AG08396 (cell line): ENCODE measurements at regions not wholly inside any gene's neighbourhood (a gene's known extent, or its start where the extent isn't known, plus 50 kb on each side); places are given as distances from the start of the nearest gene placed in this dataset.
"Not testable (repeated sequence)": the region's sequence is repeated elsewhere in the genome, so short reads cannot be mapped to it uniquely, and the experiment has no call there.

ENCODE experiments used
- DNase-seq: peaks from one replicate; pipeline ENCODE4 v3.0.0; 2012; ENCODE audit warnings: low spot score, mixed read lengths

DNA sequence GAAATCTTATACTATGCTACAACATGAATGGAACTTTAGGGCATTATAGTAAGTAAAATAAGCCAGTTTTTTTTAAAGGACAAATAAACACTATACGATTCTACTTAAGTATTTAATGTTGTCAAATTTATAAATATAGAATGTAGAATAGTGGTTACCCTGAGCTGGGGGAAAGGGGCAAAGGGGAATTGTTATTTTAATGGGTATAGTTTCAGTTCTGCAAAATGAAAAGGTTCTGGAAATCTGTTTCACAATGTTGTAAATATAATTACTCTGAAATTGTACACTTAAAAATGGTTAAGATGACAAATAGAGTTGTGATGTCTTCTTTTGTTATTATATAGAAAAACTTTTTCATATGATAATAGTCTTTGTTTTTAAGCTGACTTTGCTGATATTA is 366.3 kb downstream of the MRPL39 start:
- DNase-seq, result no peak

GRCh38 chr21:25234857-25235801 is 372.2 kb downstream of the MRPL39 start:
- no peak for DNase-seq

DNA sequence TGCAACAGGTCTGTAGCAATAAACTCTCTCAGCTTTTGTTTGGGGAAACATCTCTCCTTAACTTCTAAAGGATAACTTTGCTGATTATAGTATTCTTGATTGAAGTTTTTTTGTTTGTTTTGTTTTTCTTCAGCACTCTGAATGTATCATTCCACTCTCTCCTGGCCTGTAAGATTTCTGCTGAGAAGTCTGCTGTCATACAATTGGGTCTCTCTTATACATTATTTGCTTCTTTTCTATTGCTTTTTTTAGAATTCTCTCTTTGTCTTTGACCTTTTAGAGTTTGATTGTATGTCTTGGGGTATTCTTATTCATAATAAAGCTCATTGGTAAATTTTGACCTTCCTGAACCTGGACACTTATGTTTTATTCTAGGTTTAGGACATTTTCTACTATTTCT is 386.3 kb downstream of the MRPL39 start:
- DNase-seq, result no peak

DNA sequence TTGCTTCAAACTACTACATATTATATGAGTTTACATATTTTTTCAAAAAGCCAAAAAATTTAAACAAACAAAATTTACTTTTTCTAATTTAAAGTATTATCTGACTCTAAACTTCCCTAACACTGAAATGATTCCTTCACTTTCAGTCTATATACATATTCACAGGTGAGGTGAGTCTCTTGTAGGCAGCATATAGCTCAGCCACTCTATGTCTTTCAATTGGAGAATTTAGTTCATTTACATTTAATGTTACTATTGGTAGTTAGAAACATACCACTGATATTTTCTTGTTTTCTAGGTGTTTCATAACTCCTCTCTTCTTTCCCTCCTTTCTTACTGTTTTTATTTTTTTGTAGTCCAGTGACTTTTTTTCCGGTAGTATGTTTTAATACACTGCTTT is 387.1 kb downstream of the MRPL39 start:
- no peak for DNase-seq

DNA sequence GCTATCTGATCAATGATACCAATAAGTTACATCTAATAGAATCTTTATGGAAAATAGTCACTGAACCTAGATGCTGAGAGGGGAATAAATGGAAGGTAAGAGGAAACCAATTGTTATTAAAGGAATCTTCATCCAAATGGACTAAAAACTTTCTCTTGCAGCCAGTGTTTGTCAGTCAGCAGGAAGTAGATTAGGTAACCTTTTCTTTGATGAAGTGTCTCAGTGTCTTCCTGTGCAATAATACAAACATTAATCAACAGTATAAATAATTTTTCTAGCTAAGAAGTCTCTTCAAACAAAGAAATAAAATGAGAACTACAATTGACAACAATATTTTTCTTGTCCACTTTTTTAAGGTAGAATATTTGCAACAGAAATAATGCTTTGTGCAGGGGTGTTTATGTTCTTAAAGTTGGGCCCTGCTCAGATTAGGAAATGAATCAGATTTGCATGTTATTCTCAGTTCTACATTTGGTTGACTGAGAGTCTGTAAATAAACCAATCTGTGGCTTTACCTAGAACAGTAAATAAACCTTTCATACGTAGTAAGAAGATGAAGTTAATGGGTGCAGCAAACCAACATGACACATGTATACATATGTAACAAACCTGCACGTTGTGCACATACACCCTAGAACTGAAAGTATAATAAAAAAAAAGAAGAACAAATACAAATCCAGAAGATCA is 391.4 kb downstream of the MRPL39 start:
- no peak for DNase-seq

DNA sequence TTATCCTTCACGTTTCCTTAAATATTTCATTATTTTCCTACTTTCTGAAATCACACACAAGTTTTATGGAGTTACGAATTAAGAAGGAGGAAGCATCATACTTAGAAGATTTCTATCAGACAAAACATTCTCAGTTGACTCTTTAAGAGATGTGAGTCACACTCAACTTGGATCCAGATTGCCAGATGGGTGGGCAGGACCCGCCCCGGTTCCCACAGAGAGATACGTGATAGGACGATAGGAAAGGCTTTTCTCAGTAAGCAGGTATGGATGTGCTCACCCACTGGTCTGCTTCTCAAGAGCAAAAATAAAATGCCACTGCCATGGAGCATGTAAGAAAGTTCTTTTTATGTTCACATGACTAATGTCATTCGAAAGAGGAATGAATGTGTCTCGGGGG is 392.6 kb downstream of the MRPL39 start:
- no peak for DNase-seq

GRCh38 chr21:25199944-25200343 is 407.3 kb downstream of the MRPL39 start:
- no peak for DNase-seq

GRCh38 chr21:25191141-25191540 is 416.1 kb downstream of the MRPL39 start:
- no peak for DNase-seq

DNA sequence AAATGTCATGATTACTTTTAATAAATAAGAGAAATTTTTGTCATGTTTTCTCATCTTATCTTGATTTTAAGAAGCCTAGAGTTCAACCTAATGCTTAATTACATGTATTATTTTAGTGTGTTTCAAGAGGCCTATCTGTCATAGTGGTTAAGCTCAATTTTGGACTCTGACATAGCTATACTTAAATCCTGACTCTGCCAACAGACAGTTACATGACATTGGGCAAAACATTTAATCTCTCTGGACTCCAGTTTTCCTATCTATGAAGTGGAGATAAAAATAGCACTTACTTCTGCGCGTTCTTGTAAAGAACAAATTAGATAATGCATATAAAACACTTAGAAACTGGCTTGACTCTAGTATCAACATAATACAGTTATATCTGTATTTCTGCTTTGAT is 417.8 kb downstream of the MRPL39 start:
- DNase-seq, result no peak

DNA sequence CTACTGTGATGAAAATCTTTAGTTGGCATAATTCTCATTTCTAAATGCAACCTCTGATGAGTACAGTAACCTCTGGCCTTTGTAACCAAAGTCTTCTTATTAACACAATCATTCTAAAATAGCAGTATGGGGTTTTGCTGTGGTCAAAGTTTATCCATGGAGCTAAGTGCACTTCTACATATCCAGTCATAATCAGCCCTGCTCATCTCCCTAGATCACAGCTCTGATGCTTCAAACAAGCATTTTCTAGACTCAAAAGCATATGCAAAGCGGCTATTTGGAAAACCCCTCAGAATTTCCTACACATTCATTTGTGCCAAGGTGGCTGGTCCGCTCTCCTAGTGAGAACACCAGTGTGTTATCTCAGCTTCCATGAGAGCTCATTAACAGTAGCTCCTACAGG is 418.6 kb downstream of the MRPL39 start:
- DNase-seq, result no peak

DNA sequence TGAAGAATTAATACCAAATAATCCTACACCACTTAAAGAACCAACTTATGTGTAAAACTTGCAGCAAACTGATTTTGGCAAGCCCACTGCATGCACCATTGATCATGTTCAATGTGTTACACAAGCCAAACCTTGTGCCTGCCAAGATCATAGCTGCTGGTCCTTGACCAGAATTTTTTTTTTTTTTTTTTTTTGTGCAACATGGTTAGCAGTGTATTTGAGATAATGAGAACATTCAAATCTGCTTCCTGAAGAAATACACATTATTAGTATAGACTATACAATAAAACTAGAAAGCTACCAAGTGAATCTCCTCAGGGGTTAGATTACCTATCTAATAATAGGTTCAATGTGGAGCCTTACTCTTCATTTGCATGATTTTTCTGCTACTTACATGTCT is 421.0 kb downstream of the MRPL39 start:
- no peak for DNase-seq

DNA sequence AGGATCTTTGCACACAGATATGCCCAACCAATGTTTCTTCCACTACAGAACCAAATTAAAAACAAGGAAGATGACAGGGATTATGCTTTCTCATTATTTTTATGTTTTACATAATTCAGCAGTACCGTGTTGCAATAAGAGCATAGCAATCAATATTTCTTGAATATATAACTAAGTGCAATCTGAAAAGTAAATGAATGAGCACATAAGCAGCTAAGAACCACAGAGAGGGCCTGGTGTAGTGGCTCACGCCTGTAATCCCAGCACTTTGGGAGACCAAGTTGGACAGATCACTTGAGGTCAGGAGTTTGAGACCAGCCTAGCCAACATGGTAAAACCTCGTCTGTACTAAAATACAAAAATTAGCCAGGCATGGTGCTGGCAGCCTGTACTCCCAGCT is 423.7 kb downstream of the MRPL39 start:
- DNase-seq, result no peak

DNA sequence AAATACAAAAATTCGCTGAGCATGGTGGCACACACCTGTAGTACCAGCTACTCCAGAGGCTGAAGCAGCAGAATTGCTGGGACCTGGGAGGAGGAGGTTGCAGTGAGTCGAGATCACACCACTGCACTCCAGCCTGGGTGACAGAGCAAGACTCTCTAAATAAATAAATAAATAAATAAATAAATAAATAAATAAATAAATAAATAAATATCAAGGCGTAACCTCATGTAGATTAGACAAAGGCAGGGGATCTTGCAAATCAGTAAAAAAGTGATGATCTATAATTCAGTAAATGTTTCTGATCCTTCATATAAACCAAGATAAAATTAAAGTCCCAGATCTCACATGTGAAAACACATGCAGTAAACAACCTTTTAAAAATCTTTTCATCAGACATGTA is 425.6 kb downstream of the MRPL39 start:
- not testable (repeated sequence) for DNase-seq

DNA sequence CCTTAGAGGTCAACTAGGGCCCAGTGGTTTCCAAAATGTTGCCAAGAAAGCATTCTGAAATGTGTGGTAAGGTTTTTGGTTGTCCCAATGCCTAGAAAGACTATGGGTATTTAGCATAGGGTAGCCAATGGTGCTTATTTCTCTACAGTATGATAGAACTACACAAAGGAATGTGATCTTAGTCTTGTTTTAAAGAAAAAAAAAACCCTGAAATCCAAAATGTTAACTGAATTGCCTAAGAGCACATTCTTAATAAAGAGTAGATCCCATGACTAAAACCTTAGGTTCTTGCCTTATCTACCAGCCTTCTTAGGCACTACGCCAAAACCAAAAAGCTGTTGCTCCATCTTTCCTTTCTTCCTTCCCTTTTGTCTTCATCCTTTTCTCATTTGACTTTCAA is 428.2 kb downstream of the MRPL39 start:
- DNase-seq, result peak; percentile 3

- DNase-seq, result no peak
Observed at GRCh38 chr21:25176637-25177412, 430.5 kb downstream of the MRPL39 start.

DNA sequence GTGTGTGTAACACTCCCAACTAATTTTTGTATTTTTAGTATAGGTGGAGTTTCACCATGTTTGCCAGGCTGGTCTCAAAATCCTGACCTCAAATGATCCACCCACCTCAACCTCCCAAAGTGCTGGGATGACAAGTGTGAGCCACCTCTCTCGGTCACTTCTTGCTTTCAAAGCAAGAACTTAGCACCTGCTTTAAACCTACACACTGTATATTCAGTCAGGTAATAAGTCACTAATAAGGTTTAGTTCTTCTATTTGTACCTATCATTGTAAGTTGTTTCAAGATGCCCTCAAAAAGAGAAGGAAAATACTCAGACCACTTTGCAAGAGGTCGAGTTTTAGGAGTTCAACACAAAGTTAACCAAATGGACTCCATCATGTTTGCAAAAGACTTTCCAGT is 431.3 kb downstream of the MRPL39 start:
- DNase-seq, result no peak

GRCh38 chr21:25171438-25171837 is 435.8 kb downstream of the MRPL39 start:
- DNase-seq, result peak; percentile 3

- no peak for DNase-seq
Observed at GRCh38 chr21:25170681-25171080, 436.6 kb downstream of the MRPL39 start.

DNA sequence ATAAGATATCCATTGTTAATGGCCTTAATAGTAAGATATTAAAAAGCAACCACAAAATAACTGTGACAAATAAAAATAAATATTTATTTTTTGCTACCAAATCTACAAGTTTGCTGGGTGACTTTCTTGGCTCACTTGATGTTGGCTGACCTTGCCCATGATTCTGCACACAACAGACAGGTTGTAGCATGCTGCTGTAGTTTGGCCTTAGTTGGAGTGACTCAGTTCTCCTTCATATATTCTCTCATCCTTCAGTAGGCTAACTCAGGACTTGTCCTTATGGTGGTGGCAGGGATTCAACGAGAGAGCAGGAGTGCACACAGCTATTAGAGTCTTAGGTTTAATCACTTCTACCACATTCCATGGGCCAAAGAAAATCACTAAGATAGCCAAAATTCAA is 437.9 kb downstream of the MRPL39 start:
- no peak for DNase-seq

GRCh38 chr21:25166904-25167303 is 440.4 kb downstream of the MRPL39 start:
- not testable (repeated sequence) for DNase-seq

DNA sequence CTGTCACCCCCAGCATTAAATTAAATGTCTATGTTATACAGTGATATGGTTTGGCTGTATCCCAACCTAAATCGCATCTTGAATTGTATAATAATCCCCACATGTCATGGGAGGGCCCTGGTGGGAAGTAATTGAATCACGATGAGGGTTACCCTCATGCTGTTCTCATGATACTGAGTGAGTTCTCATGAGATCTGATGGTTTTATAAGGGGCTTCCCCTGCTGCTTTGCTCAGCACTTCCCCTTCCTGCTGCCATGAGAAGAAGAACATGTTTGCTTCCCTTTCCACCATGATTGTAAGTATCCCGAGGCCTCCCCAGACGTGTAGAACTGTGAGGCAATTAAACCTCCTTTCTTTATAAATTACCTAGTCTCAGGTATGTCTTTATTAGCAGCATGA is 445.7 kb downstream of the MRPL39 start:
- no peak for DNase-seq

DNA sequence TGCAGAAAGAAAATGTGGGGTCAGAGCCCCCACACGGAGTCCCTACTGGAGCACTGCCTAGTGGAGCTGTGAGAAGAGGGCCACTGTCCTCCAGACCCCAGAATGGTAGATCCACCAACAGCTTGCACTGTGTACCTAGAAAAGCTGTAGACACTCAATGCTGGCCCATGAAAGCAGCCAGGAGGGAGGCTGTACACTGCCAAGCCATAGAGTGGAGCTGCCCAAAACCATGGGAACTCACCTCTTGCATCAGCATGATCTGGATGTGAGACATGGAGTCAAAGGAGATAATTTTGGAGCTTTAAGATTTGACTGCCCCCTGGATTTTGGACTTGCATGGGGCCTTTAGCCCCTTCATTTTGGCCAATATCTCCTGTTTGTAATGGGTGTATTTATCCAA is 452.3 kb downstream of the MRPL39 start:
- not testable (repeated sequence) for DNase-seq

GRCh38 chr21:25149022-25149421 is 458.3 kb downstream of the MRPL39 start:
- no peak for DNase-seq
